GM19240 (cell line): ENCODE measurements at regions not wholly inside any gene's neighbourhood (a gene's known extent, or its start where the extent isn't known, plus 50 kb on each side); places are given as distances from the start of the nearest gene placed in this dataset.

Experiments used
- DNase-seq: peaks from one replicate; pipeline ENCODE4 v3.0.0; 2011; ENCODE audit warnings: low spot score; ENCODE audit not compliant: insufficient read length

- DNase-seq: no peak
Measured at GRCh38 chr20:12870588-12870987, 138.2 kb upstream of the SPTLC3 start.

- DNase-seq: no peak
Measured at GRCh38 chr20:12874933-12875332, 133.8 kb upstream of the SPTLC3 start.

- DNase-seq: no peak
Measured at GRCh38 chr20:12875510-12875909, 133.3 kb upstream of the SPTLC3 start.

GRCh38 chr20:12882832-12883506, 125.8 kb upstream of the SPTLC3 start:
- no peak for DNase-seq

GRCh38 chr20:12883507-12883885, 125.3 kb upstream of the SPTLC3 start:
- no peak for DNase-seq

GRCh38 chr20:12886618-12887363, 122.0 kb upstream of the SPTLC3 start:
- DNase-seq: no peak

- DNase-seq: no peak
Measured at GRCh38 chr20:12891643-12892042, 117.1 kb upstream of the SPTLC3 start.

GRCh38 chr20:12893019-12893418, 115.8 kb upstream of the SPTLC3 start:
- DNase-seq: no peak

GRCh38 chr20:12893653-12894052, 115.1 kb upstream of the SPTLC3 start:
- DNase-seq: no peak

- no peak for DNase-seq
Measured at GRCh38 chr20:12894089-12894488, 114.7 kb upstream of the SPTLC3 start.

GRCh38 chr20:12896180-12896579, 112.6 kb upstream of the SPTLC3 start:
- no peak for DNase-seq

GRCh38 chr20:12902992-12903391, 105.8 kb upstream of the SPTLC3 start:
- DNase-seq: no peak

GRCh38 chr20:12906361-12906760, 102.4 kb upstream of the SPTLC3 start:
- DNase-seq: no peak

GRCh38 chr20:12911372-12911771, 97.4 kb upstream of the SPTLC3 start:
- DNase-seq: no peak

- DNase-seq: no peak
Measured at GRCh38 chr20:12913781-12914443, 94.9 kb upstream of the SPTLC3 start.

- no peak for DNase-seq
Measured at GRCh38 chr20:12914804-12915203, 94.0 kb upstream of the SPTLC3 start.

- DNase-seq: no peak
Measured at GRCh38 chr20:12916699-12917098, 92.1 kb upstream of the SPTLC3 start.

GRCh38 chr20:12924126-12924525, 84.6 kb upstream of the SPTLC3 start:
- no peak for DNase-seq

- peak; percentile 29 for DNase-seq
Measured at GRCh38 chr20:12925210-12925755, 83.5 kb upstream of the SPTLC3 start.

GRCh38 chr20:12925863-12926793, 82.6 kb upstream of the SPTLC3 start:
- DNase-seq: no peak

- no peak for DNase-seq
Measured at GRCh38 chr20:12927489-12927888, 81.3 kb upstream of the SPTLC3 start.
